NT2/D1 (cell line): ENCODE measurements at regions not wholly inside any gene's neighbourhood (a gene's known extent, or its start where the extent isn't known, plus 50 kb on each side); places are given as distances from the start of the nearest gene placed in this dataset.

Experiments used
- DNase-seq: peaks from one replicate; pipeline ENCODE4 v3.0.0-alpha.2; 2011; ENCODE audit warnings: low read depth, low spot score
- H3K27me3 ChIP-seq: 2 replicates; pipeline ENCODE4 v1.6.0; 2011; ENCODE audit warnings: mild to moderate bottlenecking; ENCODE audit not compliant: insufficient read length, insufficient read depth
- H3K36me3 ChIP-seq: 2 replicates; pipeline ENCODE4 v1.6.1; 2011; ENCODE audit warnings: mild to moderate bottlenecking, low read length, mixed read lengths; ENCODE audit not compliant: insufficient read depth, insufficient read length
- H3K4me1 ChIP-seq: 2 replicates; pipeline ENCODE4 v1.5.1; 2011; ENCODE audit not compliant: insufficient read depth, insufficient read length
- H3K4me3 ChIP-seq: 2 replicates; pipeline ENCODE4 v1.5.1; 2011; ENCODE audit warnings: low read depth; ENCODE audit not compliant: insufficient read length
- H3K9ac ChIP-seq: 2 replicates; pipeline ENCODE4 v1.6.0; 2011; ENCODE audit warnings: low read depth; ENCODE audit not compliant: insufficient read length
- H3K9me3 ChIP-seq: 2 replicates; pipeline ENCODE4 v1.5.1; 2011; ENCODE audit warnings: mild to moderate bottlenecking, low read length; ENCODE audit not compliant: insufficient read depth
- SUZ12 ChIP-seq: IDR thresholded peaks from 2 replicates; pipeline ENCODE4 v1.6.1; 2011; ENCODE audit not compliant: insufficient read length, insufficient read depth; ENCODE audit errors: extremely low read depth
- YY1 ChIP-seq: IDR thresholded peaks from 2 replicates; pipeline ENCODE4 v1.6.1; 2011; ENCODE audit not compliant: insufficient read length, insufficient read depth
- ZNF274 ChIP-seq: IDR thresholded peaks from 2 replicates; pipeline ENCODE4 v1.6.1; 2011; ENCODE audit warnings: mild to moderate bottlenecking, low read depth, low read length

DNA sequence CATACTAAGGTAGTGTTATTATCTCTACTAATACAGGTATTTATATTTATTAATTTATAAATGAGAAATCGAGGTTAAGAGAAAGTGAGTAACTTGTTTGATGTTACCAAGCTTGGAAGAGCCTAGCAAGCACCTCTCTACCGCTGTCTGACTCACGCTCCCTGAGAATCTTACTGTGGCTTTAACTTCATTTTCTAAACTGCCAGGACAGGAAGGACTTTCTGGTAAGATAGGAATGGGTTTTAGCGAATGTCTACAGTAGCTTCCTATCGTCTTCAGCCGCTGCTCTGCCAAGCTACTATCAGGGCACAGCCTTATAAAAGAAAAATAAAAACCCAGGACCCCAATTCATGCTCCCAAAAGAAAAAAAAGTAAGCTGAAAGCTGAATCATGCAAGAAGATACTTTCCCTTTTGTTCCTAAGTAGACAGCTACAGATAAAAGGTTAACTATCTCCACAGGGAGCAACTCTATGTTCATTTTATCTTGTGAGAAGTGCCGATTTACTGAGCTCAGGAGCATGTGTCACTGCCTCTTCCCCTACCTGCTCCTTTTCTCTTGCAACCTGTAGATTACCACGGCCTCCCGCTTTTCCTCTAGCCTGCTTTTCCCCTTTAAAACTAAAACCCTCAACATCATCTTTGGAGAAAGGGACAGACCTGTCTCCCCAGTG lies 60.2 kb downstream of the THNSL1 start:
- Histone ChIP-seq H3K27me3 (peaks cover 9% of the 10 kb centered on the region), H3K9ac (no peak overlapping the region), H3K36me3 (no peaks in the 10 kb centered on the region), H3K9me3 (no peaks in the 10 kb centered on the region), H3K4me1 (no peaks in the 10 kb centered on the region), H3K4me3 (no peak overlapping the region)
- no peak for DNase-seq
- no peak for TF ChIP-seq SUZ12
- no peak for TF ChIP-seq ZNF274
- TF ChIP-seq YY1, result no peak

DNA sequence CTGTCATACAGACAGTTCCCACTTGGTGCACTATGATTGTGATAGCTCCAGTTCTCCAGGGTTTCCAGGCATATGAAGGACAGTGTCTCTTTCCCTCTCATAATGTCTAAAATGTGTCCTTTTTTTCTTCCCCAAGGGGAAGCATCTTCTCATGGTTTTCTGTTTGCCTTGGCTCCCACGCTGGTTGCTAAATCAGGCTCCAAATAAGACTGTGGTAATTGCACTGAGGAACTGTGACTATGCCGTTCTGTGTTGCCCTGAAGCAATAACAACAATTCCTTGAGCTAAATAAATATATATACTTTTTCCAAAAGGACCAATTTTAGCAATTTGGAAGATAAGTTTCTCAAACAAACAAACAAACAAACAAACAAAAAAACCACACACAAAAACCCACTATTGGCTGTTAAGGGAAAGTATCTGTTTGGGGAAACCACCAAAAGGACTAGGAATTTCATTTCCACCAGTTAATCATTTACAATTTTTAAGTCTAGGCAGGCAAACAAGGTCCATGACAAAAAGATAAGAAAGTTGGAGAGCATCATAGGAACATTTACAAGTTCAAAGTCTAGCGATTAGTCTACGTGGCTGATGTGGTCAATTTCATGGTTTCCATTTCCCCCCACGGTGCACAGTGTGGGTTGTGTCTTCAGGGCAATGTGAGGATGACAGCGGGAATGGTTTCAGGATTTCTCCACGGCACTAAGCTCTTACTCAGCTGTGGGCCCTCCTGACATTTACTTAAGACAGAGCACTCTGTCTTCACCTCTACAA lies 62.4 kb downstream of the THNSL1 start:
- Histone ChIP-seq H3K4me1 (peaks cover 4% of the 10 kb centered on the region), H3K4me3 (no peak overlapping the region), H3K9ac (no peak overlapping the region), H3K36me3 (no peaks in the 10 kb centered on the region), H3K27me3 (no peaks in the 10 kb centered on the region), H3K9me3 (no peaks in the 10 kb centered on the region)
- DNase-seq, result no peak
- no peak for TF ChIP-seq ZNF274
- TF ChIP-seq YY1, result no peak
- no peak for TF ChIP-seq SUZ12

DNA sequence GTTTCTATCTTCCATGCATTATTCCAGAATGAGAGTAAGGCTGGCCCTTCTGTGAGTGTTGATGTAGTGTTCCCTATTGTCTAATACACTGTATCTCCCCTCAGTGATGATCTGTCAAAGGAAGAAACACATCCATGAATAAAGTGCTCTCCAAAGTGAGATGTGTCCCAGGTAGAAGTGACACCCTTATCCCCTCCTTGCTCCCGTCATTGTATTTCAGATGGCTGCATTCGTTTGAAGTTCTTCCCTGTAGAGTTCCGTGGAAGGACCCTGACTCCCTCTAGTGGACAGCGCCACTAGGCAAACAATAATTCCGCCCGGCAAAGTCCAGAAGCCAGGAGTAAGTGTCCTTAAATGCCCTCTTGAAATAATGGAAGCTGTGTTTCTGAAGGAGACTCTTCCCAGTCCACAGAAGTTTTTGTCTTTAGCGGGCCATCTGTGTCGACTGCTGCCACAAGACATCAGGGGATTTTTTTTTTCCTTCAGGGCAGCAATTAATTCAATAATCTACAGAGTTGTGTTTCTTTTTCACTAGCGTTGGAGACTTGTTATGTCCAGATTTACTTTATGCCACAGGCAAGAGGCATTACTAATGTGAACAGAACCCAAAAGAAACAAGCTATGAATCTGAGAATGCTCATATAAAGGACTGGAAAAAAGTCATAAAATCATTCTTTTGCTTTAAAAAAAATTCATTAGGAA lies 64.6 kb downstream of the THNSL1 start:
- no peak for TF ChIP-seq ZNF274
- no peak for TF ChIP-seq YY1
- H3K9ac ChIP-seq, result no peak overlapping the region
- H3K4me1 ChIP-seq, result peaks cover 4% of the 10 kb centered on the region
- H3K27me3 ChIP-seq, result no peaks in the 10 kb centered on the region
- H3K4me3 ChIP-seq, result no peak overlapping the region
- DNase-seq, result peak; percentile 83
- no peaks in the 10 kb centered on the region for H3K36me3 ChIP-seq
- no peaks in the 10 kb centered on the region for H3K9me3 ChIP-seq

DNA sequence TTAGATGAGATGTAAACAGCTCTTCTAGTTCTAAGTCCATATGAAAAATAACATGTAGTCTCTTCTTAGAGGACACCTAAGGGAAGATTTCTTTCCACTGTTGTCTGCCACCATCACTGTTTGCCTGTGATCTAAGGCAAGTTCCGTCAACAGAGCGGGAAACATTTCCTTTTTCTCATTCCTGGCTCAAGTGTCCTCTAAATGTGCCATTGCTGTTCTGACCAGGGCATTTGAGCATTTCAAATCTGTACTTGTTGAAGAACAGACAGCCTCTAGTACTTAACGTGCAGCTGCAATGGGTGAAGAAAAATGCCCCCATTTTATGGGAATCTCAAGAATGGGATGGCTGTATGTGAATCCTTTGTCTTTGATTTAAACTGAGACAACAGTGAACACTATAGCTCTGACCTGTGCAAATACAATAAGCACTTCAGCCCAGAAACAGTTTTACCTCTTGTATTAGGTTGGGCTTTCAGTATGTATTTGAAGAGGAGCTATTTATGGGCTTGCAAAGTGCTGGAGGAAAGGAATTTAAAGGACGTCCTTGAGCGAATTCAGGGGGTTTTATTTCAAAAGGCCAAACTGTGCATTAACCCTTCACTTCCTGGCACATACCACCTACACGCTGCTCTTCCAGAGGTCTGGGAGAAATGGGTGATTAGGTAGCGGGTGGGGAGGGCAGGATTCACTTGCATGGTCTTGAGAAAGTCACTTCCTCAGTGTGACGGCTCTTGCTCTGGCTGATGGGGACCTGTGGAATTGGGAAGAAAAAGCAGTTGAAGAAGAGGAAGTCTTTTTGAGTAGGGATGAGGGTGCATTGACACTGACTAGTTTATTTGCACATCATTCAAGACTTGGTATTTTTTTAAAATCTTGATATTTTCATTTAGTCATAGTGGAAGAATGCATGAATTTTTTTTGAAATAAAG lies 66.1 kb downstream of the THNSL1 start:
- no peaks in the 10 kb centered on the region for H3K36me3 ChIP-seq
- no peak overlapping the region for H3K9ac ChIP-seq
- H3K9me3 ChIP-seq, result no peaks in the 10 kb centered on the region
- DNase-seq, result no peak
- TF ChIP-seq SUZ12 (no peak), YY1 (no peak)
- H3K4me3 ChIP-seq, result no peak overlapping the region
- no peaks in the 10 kb centered on the region for H3K27me3 ChIP-seq
- peaks cover 4% of the 10 kb centered on the region for H3K4me1 ChIP-seq

DNA sequence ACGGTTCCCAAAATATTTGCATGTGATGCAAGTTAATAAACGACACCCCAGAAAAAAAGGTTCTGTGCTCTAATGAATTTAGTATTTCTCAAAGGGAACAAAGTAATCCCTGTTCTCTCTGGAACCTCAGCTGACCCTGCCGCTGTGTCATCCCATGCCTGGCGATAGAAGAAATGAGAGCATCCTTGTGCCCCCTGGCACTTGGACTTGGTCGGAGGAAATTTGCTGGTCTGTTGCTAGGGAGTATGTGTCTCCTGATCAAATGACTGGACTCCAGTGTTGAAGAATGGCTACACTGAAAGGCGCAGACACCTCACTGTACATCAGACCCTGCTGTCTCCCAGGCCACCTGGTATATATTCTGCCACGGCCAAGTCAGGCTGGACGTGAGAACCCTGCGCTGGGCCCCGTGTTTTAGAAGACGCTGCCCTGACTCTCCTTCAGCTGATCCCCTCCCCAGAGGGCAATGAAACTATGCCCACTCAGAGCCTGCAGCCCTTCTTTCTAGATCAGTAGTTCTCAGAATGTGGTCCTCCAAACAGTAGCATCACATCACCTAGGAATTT lies 67.2 kb downstream of the THNSL1 start:
- H3K9me3 ChIP-seq, result no peaks in the 10 kb centered on the region
- H3K4me3 ChIP-seq, result no peak overlapping the region
- H3K27me3 ChIP-seq, result no peaks in the 10 kb centered on the region
- no peaks in the 10 kb centered on the region for H3K36me3 ChIP-seq
- peaks cover 4% of the 10 kb centered on the region for H3K4me1 ChIP-seq
- DNase-seq, result no peak
- no peak overlapping the region for H3K9ac ChIP-seq
- TF ChIP-seq ZNF274 (no peak), SUZ12 (no peak), YY1 (no peak)

DNA sequence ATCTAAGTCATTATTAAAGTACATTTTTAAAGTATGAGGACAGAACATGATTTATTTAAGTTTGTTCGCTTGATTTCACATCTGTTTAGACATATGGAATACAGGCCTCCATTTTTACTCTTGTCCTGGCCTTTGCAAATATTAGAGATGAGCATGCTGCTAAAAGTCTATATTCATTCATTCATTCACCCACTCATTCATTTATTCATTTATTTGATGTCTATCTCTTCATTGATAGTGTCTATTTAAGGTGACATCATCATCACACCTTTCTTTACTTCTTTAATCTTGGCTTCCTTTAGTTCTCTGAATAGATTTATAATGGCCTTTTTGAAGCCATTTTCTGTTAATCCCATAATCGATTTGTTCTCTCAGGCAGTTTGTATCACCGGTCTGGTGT lies 68.0 kb downstream of the THNSL1 start:
- TF ChIP-seq SUZ12 (no peak), YY1 (no peak), ZNF274 (no peak)
- no peaks in the 10 kb centered on the region for H3K36me3 ChIP-seq
- no peaks in the 10 kb centered on the region for H3K27me3 ChIP-seq
- no peak overlapping the region for H3K9ac ChIP-seq
- no peak for DNase-seq
- peaks cover 4% of the 10 kb centered on the region for H3K4me1 ChIP-seq
- no peak overlapping the region for H3K4me3 ChIP-seq
- no peaks in the 10 kb centered on the region for H3K9me3 ChIP-seq
